Osteocyte (in vitro differentiated cells): ENCODE measurements at regions not wholly inside any gene's neighbourhood (a gene's known extent, or its start where the extent isn't known, plus 50 kb on each side); places are given as distances from the start of the nearest gene placed in this dataset.

Experiments used
- DNase-seq: peaks from one replicate; pipeline ENCODE4 v3.0.0; 2021; ENCODE audit warnings: mixed read lengths; ENCODE audit not compliant: unreplicated experiment; ENCODE audit errors: extremely low spot score
- H3K27ac Mint-ChIP-seq: one replicate; pipeline ENCODE4 v1.8.0; 2021; ENCODE audit warnings: mild to moderate bottlenecking, mixed read lengths; ENCODE audit not compliant: unreplicated experiment
- H3K27me3 Mint-ChIP-seq: one replicate; pipeline ENCODE4 v1.8.0; 2021; ENCODE audit warnings: mixed read lengths; ENCODE audit not compliant: unreplicated experiment
- H3K36me3 Mint-ChIP-seq: one replicate; pipeline ENCODE4 v1.8.0; 2021; ENCODE audit warnings: mixed read lengths; ENCODE audit not compliant: unreplicated experiment
- H3K4me1 Mint-ChIP-seq: one replicate; pipeline ENCODE4 v1.8.0; 2021; ENCODE audit warnings: mixed read lengths; ENCODE audit not compliant: unreplicated experiment
- H3K4me3 Mint-ChIP-seq: one replicate; pipeline ENCODE4 v1.8.0; 2021; ENCODE audit warnings: mild to moderate bottlenecking, moderate library complexity, mixed read lengths; ENCODE audit not compliant: unreplicated experiment
- H3K9me3 Mint-ChIP-seq: one replicate; pipeline ENCODE4 v1.8.0; 2021; ENCODE audit warnings: mixed read lengths; ENCODE audit not compliant: unreplicated experiment
- CTCF ChIP-seq: fragments of 200-600 bp; sonication (generic); IDR thresholded peaks from 2 replicates; pipeline ENCODE4 v1.5.0; 2021; ENCODE audit warnings: antibody characterized with exemption, mild to moderate bottlenecking, moderate library complexity

- TF ChIP-seq CTCF = no peak
- peaks cover 44% of the 10 kb centered on the region for H3K4me1 Mint-ChIP-seq
- H3K36me3 Mint-ChIP-seq = no peaks in the 10 kb centered on the region
- DNase-seq = no peak
- no peaks in the 10 kb centered on the region for H3K9me3 Mint-ChIP-seq
- no peak overlapping the region for H3K4me3 Mint-ChIP-seq
- H3K27ac Mint-ChIP-seq = peak overlapping the region; percentile 23
- H3K27me3 Mint-ChIP-seq = no peaks in the 10 kb centered on the region
Measured at GRCh38 chr2:120785228-120785966, 49.7 kb downstream of the GLI2 start.

GRCh38 chr2:120786038-120786960 is 50.6 kb downstream of the GLI2 start:
- H3K27ac Mint-ChIP-seq = no peak overlapping the region

GRCh38 chr2:120787111-120787821 is 51.6 kb downstream of the GLI2 start:
- H3K36me3 Mint-ChIP-seq = no peaks in the 10 kb centered on the region
- no peak overlapping the region for H3K4me3 Mint-ChIP-seq
- no peaks in the 10 kb centered on the region for H3K9me3 Mint-ChIP-seq
- no peaks in the 10 kb centered on the region for H3K27me3 Mint-ChIP-seq
- no peak for DNase-seq
- no peak for TF ChIP-seq CTCF
- H3K4me1 Mint-ChIP-seq = peaks cover 40% of the 10 kb centered on the region
- peak overlapping the region; percentile 67 for H3K27ac Mint-ChIP-seq

More at GRCh38 chr2:120786038-120786960, 50.6 kb downstream of the GLI2 start:
- no peaks in the 10 kb centered on the region for H3K27me3 Mint-ChIP-seq
- peaks cover 40% of the 10 kb centered on the region for H3K4me1 Mint-ChIP-seq
- no peak overlapping the region for H3K4me3 Mint-ChIP-seq
- no peaks in the 10 kb centered on the region for H3K9me3 Mint-ChIP-seq
- H3K36me3 Mint-ChIP-seq = no peaks in the 10 kb centered on the region
- DNase-seq = no peak
- no peak for TF ChIP-seq CTCF

GRCh38 chr2:120787822-120788700 is 52.4 kb downstream of the GLI2 start:
- Mint-ChIP-seq H3K4me1 (peaks cover 39% of the 10 kb centered on the region), H3K9me3 (no peaks in the 10 kb centered on the region), H3K27me3 (no peaks in the 10 kb centered on the region), H3K27ac (peak overlapping the region; percentile 67), H3K4me3 (no peak overlapping the region), H3K36me3 (no peaks in the 10 kb centered on the region)
- no peak for DNase-seq
- no peak for TF ChIP-seq CTCF
